VCaP (cell line): ENCODE measurements at regions not wholly inside any gene's neighbourhood (a gene's known extent, or its start where the extent isn't known, plus 50 kb on each side); places are given as distances from the start of the nearest gene placed in this dataset.
"Not testable (repeated sequence)": the region's sequence is repeated elsewhere in the genome, so short reads cannot be mapped to it uniquely, and the experiment has no call there.

ENCODE experiments used
- H3K27ac ChIP-seq: fragments of 450-650 bp; 2 replicates; pipeline ENCODE4 v1.5.1; 2017
- TF ChIP-seq, protein P1 (sequence below): fragments of 450-650 bp; conservative IDR thresholded peaks from 2 replicates; pipeline ENCODE4 v1.5.1; 2017; ENCODE audit warnings: mild to moderate bottlenecking, moderate library complexity

DNA sequence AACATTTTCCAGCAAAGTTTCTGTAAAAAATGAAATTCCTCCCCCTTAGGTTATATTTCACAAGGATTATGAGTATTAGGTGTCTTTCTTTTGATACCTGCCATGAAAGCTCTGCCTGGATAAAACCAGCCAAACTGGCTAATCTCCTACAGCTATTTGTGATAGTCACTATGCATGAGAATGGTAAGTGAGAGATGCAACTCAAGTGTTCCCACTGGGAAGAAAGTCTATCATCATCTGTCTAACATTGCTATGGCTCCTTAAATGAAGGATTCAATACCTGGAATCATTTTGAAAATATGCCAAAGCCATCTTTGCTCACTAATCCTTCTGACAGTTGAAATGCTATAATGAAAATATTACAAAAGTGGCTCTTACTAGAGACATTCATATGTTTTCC is 339.9 kb upstream of the LRRTM4 start:
- TF ChIP-seq, protein P1, sequence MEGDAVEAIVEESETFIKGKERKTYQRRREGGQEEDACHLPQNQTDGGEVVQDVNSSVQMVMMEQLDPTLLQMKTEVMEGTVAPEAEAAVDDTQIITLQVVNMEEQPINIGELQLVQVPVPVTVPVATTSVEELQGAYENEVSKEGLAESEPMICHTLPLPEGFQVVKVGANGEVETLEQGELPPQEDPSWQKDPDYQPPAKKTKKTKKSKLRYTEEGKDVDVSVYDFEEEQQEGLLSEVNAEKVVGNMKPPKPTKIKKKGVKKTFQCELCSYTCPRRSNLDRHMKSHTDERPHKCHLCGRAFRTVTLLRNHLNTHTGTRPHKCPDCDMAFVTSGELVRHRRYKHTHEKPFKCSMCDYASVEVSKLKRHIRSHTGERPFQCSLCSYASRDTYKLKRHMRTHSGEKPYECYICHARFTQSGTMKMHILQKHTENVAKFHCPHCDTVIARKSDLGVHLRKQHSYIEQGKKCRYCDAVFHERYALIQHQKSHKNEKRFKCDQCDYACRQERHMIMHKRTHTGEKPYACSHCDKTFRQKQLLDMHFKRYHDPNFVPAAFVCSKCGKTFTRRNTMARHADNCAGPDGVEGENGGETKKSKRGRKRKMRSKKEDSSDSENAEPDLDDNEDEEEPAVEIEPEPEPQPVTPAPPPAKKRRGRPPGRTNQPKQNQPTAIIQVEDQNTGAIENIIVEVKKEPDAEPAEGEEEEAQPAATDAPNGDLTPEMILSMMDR = no peak
- H3K27ac ChIP-seq = no peak overlapping the region

DNA sequence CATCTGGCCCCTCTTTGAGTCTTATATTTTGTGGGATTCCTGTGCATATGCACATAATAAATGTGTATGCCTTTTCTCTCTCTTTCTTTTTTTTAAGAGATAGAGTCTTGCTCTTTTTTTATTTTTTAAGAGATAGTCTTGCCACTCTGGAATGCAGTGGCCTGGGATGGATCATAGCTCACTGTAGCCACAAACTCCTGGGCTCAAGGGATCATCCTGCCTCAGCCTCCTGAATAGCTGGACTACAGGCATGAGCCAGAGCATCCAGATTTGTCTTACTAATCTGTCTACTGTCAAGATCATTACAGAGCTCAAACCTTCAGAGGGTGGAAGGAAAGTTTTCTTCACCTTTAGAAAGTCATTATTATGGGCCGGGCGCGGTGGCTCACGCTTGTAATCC is 342.2 kb upstream of the LRRTM4 start:
- TF ChIP-seq, protein P1 = no peak
- H3K27ac ChIP-seq = no peak overlapping the region

DNA sequence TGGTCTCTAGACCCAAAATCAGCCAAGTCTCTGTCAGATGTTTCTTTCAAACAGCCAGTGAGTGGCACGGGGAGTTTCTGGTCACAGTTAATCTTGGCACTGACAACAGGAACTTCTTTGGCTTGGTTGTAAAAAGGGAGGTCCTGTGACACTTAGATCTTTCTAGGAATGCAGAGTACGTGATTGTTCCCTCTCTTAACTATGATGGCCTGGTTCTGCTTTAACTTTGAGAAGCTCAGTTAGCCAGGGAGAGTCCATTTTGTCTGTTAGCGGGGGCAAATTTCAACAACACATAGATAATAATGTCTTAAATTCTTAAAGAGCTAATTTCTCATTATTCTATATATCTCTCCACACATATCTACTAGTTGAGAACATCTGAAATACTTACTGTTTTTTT is 344.5 kb upstream of the LRRTM4 start:
- H3K27ac ChIP-seq = no peak overlapping the region
- TF ChIP-seq, protein P1 = no peak

DNA sequence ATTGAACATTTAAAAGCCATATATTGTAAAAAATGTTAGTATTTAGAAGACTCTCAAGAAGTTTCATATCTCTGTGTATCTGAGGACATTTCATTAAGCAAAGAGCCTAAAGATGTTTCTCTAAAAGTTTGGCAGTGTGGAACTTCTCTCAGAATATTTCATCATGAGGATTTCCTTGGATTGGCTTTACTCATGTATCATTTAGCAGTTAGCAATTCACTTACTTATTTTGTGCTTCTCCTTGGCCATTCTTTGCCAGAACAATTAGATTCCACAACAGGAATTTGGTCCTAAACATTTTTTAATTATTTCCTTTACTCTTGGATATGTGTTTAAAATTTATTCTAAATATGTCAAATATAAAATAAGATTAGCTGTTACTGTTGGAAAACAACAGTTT is 345.0 kb upstream of the LRRTM4 start:
- no peak overlapping the region for H3K27ac ChIP-seq
- TF ChIP-seq, protein P1 = no peak

DNA sequence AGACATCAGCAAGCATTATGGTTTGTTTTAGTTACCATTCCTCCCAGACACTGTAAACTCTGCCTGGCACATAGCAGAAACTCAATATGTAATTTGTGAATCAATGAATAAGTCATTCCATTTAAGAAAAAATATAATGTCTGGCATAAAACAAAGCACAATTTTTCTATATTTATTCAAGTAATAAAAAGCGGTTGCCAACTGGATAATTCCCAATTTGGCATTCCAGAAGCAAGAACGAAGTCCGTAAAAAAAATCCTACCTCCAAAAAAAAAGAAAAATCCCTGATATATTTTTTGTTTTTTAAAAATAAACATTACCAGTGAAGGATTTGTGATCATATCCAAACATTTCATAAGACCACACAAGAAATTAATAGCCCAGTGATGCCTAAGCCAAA is 351.3 kb upstream of the LRRTM4 start:
- H3K27ac ChIP-seq = no peak overlapping the region
- TF ChIP-seq, protein P1 = no peak

DNA sequence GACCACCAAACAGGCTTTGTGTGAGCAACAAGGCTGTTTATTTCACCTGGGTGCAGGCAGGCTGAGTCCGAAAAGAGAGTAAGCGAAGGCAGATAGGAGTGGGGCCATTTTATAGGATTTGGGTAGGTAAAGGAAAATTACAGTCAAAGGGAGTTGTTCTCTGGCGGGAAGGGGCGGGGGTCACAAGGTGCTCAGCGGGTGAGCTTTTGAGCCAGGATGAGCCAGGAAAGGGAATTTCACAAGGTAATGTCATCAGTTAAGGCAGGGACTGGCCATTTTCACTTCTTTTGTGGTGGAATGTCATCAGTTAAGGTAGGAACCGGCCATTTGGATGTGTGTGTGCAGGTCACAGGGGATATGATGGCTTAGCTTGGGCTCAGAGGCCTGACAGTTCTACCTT is 378.0 kb upstream of the LRRTM4 start:
- H3K27ac ChIP-seq = not testable (repeated sequence)

DNA sequence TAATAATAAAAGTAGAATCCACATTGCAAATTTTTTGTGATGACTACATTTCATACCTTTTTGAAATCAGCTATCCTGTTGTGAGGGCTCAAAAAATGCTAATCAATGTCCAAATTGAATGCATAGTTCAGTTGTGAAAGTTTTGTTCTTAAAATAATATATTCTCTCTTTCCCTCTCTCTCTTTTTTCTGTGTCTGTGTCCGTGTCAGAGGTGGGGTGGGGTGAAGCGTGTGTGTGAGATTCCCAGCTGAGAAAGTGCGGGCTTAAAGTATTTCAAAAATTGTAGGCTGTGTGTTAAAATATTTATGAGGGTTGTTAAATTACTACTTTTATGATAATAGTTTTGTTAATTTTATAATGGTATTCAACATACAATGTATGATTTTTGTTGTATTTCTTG is 388.0 kb upstream of the LRRTM4 start:
- H3K27ac ChIP-seq = no peak overlapping the region
- TF ChIP-seq, protein P1 = no peak

DNA sequence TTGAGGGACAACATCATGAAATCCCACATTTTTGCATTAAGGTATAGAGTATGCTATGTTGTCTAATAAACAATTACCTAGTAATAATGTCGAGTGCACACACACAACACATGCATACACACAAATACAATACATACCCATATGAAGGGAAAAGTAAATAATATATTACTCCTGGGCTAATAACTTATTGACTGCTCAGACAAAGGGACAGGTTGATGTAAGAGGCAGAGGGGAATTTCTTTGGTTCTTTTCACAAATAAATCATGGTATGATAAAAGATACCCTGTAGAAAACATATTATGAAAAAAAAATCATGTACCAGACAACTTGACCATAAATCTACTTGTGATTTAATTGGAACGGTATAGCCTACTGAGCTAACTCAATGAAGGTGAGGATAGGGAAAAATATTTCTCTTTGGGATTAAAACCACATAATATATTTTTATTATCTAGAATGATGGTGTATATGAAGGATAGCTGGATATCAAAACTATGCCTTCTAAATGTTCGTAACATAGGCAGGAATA is 398.7 kb upstream of the LRRTM4 start:
- TF ChIP-seq, protein P1 = no peak
- no peak overlapping the region for H3K27ac ChIP-seq
